ENCODE measurements at regions not wholly inside any gene's neighbourhood (a gene's known extent, or its start where the extent isn't known, plus 50 kb on each side); places are given as distances from the start of the nearest gene placed in this dataset.

GRCh38 chr5:174570662-174571061 is 153.7 kb upstream of the MSX2 start:
- TF ChIP-seq CTCF (IDR thresholded peaks at IDR 0.05), result no peak
- no peak for TF ChIP-seq POLR2A (IDR thresholded peaks at IDR 0.05)

Data from body of pancreas (tissue), 4 donors.